ENCODE measurements at regions not wholly inside any gene's neighbourhood (a gene's known extent, or its start where the extent isn't known, plus 50 kb on each side); places are given as distances from the start of the nearest gene placed in this dataset.

- TF ChIP-seq EZH2 (IDR thresholded peaks at IDR 0.05; ENCODE audit: borderline replicate concordance): no peak
- TF ChIP-seq CTCF (IDR thresholded peaks at IDR 0.05; ENCODE audit: poor library complexity): no peak
- TF ChIP-seq EZH2phosphoT487 (IDR thresholded peaks at IDR 0.05; ENCODE audit: low read depth, severe bottlenecking, unreplicated experiment): no peak
Observed at GRCh38 chr13:60836821-60837220, 439.8 kb downstream of the TDRD3 start.

Data from hepatocyte (in vitro differentiated cells).